ENCODE measurements at regions not wholly inside any gene's neighbourhood (a gene's known extent, or its start where the extent isn't known, plus 50 kb on each side); places are given as distances from the start of the nearest gene placed in this dataset.

DNA sequence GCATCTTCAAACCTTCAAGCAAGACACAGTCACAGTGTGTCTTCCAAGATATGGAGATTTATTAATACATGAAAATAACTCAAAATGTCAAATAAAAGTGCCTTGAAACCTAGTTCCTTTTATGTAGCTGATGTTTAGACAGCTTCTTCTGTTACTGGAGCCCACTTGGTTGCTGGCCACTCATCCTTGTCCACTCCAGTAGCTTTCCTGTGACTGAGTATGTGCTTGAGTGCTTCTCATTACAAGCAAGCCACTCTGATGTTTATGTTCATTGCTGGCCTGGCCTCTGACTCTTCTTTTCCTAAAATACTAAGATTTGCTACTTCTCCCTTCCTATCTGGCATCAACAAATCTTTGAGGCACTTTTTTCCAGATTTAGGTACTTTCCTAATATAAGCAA is 545.2 kb upstream of the MAN1A1 start:
- Histone ChIP-seq H3K27me3 (ENCODE audit: control insufficient read depth, insufficient read depth, low read length, poor library complexity, severe bottlenecking) (no peaks in the 10 kb centered on the region), H3K27ac (ENCODE audit: low read depth, low read length) (no peak overlapping the region), H3K9me3 (ENCODE audit: control insufficient read depth, low read length) (no peaks in the 10 kb centered on the region), H3K4me3 (ENCODE audit: low read length) (no peak overlapping the region), H3K9ac (ENCODE audit: extremely low read depth, low read length, poor library complexity, severe bottlenecking) (no peak overlapping the region), H3K4me1 (ENCODE audit: control insufficient read depth, insufficient read depth, low read length) (peaks cover 3% of the 10 kb centered on the region), H3K36me3 (ENCODE audit: control insufficient read depth, insufficient read depth, low read length) (no peaks in the 10 kb centered on the region)
- Mint-ChIP-seq H3K4me1 (peaks cover 12% of the 10 kb centered on the region), H3K27me3 (ENCODE audit: insufficient read depth) (no peaks in the 10 kb centered on the region), H3K9me3 (no peaks in the 10 kb centered on the region), H3K4me3 (no peak overlapping the region), H3K27ac (no peak overlapping the region), H3K36me3 (ENCODE audit: low read depth) (no peaks in the 10 kb centered on the region)
- DNase-seq: no peak
- TF ChIP-seq, protein P1, sequence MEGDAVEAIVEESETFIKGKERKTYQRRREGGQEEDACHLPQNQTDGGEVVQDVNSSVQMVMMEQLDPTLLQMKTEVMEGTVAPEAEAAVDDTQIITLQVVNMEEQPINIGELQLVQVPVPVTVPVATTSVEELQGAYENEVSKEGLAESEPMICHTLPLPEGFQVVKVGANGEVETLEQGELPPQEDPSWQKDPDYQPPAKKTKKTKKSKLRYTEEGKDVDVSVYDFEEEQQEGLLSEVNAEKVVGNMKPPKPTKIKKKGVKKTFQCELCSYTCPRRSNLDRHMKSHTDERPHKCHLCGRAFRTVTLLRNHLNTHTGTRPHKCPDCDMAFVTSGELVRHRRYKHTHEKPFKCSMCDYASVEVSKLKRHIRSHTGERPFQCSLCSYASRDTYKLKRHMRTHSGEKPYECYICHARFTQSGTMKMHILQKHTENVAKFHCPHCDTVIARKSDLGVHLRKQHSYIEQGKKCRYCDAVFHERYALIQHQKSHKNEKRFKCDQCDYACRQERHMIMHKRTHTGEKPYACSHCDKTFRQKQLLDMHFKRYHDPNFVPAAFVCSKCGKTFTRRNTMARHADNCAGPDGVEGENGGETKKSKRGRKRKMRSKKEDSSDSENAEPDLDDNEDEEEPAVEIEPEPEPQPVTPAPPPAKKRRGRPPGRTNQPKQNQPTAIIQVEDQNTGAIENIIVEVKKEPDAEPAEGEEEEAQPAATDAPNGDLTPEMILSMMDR (conservative IDR thresholded peaks at IDR 0.05): no peak

DNA sequence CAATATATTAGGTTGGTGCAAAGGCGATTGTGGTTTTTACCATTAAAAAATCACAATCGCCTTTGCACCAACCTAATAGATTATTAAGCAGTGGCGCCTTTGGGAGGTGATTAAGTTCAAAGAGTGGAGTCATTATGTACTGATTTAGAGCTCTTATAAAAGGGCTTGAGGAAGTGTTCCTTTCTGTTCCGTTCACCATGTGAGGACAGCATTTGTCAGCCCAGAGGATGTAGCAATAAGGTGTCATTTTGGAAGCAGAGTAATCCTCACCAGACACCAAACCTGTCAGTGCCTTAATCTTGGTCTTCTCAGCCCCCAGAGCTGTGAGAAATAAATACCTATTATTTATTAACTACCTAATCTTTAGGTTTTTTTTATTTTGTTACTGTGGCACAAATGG is 542.1 kb upstream of the MAN1A1 start:
- Histone ChIP-seq H3K9me3 (ENCODE audit: control insufficient read depth, low read length) (no peaks in the 10 kb centered on the region), H3K36me3 (ENCODE audit: control insufficient read depth, insufficient read depth, low read length) (no peaks in the 10 kb centered on the region), H3K4me1 (ENCODE audit: control insufficient read depth, insufficient read depth, low read length) (peaks cover 3% of the 10 kb centered on the region), H3K4me3 (ENCODE audit: low read length) (no peak overlapping the region), H3K27ac (ENCODE audit: low read depth, low read length) (no peak overlapping the region), H3K27me3 (ENCODE audit: control insufficient read depth, insufficient read depth, low read length, poor library complexity, severe bottlenecking) (no peaks in the 10 kb centered on the region), H3K9ac (ENCODE audit: extremely low read depth, low read length, poor library complexity, severe bottlenecking) (no peak overlapping the region)
- no peak overlapping the region for H3K4me3 Mint-ChIP-seq
- no peaks in the 10 kb centered on the region for H3K9me3 Mint-ChIP-seq
- peaks cover 10% of the 10 kb centered on the region for H3K4me1 Mint-ChIP-seq
- TF ChIP-seq, protein P1 (conservative IDR thresholded peaks at IDR 0.05): no peak
- no peak for DNase-seq
- no peak overlapping the region for H3K27ac Mint-ChIP-seq
- no peaks in the 10 kb centered on the region for H3K36me3 Mint-ChIP-seq (ENCODE audit: low read depth)
- no peaks in the 10 kb centered on the region for H3K27me3 Mint-ChIP-seq (ENCODE audit: insufficient read depth)
- WGBS, 2 experiments (ENCODE audit: insufficient coverage in 1 of 2, insufficient read length in 1 of 2): 93% methylated on average over 4 of the region's 4 CpGs; no CpG with 5 or more reads in 1 of the 2 experiments

GRCh38 chr6:119891206-119891605 is 541.6 kb upstream of the MAN1A1 start:
- H3K4me3 Mint-ChIP-seq: no peak overlapping the region
- no peak overlapping the region for H3K27ac Mint-ChIP-seq
- no peaks in the 10 kb centered on the region for H3K9me3 ChIP-seq (ENCODE audit: control insufficient read depth, low read length)
- H3K9me3 Mint-ChIP-seq: no peaks in the 10 kb centered on the region
- H3K4me3 ChIP-seq (ENCODE audit: low read length): no peak overlapping the region
- 89% methylated on average over 1 of the region's 1 CpG; no CpG with 5 or more reads in 1 of the 2 experiments for WGBS, 2 experiments (ENCODE audit: insufficient coverage in 1 of 2, insufficient read length in 1 of 2)
- TF ChIP-seq, protein P1 (conservative IDR thresholded peaks at IDR 0.05): no peak
- no peak overlapping the region for H3K9ac ChIP-seq (ENCODE audit: extremely low read depth, low read length, poor library complexity, severe bottlenecking)
- no peaks in the 10 kb centered on the region for H3K27me3 Mint-ChIP-seq (ENCODE audit: insufficient read depth)
- no peak overlapping the region for H3K27ac ChIP-seq (ENCODE audit: low read depth, low read length)
- H3K4me1 Mint-ChIP-seq: peaks cover 10% of the 10 kb centered on the region
- no peaks in the 10 kb centered on the region for H3K36me3 ChIP-seq (ENCODE audit: control insufficient read depth, insufficient read depth, low read length)
- no peaks in the 10 kb centered on the region for H3K27me3 ChIP-seq (ENCODE audit: control insufficient read depth, insufficient read depth, low read length, poor library complexity, severe bottlenecking)
- peaks cover 3% of the 10 kb centered on the region for H3K4me1 ChIP-seq (ENCODE audit: control insufficient read depth, insufficient read depth, low read length)
- no peaks in the 10 kb centered on the region for H3K36me3 Mint-ChIP-seq (ENCODE audit: low read depth)
- no peak for DNase-seq
